Suppressor macrophage treated with lipopolysaccharide for 1 hour (primary cell): ENCODE measurements at regions not wholly inside any gene's neighbourhood (a gene's known extent, or its start where the extent isn't known, plus 50 kb on each side); places are given as distances from the start of the nearest gene placed in this dataset.
"Not testable (repeated sequence)": the region's sequence is repeated elsewhere in the genome, so short reads cannot be mapped to it uniquely, and the experiment has no call there.

Source experiments
- DNase-seq, 3 donors: peaks; one replicate each; pipeline ENCODE4 v3.0.0-alpha.2; 2020 to 2022

DNA sequence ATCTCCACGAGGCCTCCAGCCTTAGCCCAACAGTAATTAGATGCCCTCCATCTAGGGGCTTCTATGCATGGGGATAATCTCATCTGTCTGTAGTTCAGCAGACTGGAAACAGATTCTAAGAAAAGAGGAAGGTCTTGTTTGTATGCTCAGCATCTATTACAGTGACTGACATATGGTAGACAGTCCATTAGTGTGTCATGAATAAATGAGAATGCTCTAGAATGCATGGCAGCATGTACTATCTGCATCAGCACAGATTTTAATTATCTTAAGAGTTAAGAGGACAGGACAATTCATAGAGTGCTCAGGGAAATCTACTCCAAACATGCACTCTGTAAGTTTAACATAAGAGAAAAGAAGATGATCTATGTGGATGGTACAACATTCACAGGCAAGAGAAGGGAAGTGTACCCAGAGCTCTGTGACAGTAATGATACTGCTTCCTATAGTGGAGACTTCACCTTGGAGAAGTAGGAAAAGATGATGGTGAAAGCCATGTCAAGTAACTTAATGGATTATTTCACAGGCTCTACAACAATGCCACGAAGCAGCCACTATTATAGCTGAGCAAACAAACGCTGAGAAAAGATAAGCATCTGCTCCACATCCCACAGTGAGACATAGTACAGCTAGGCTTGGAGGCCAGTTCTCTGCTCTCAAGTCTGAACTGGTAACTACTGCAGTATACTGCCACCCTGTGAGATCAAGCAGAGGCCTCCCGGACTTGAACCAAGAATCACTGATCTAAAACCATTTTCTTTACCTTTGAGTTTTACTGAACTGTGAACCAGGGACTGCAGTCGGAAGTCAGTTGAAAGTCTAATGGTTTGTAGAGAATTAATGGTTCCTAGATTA is 309.2 kb upstream of the SPTLC3 start:
- DNase-seq = no peak

DNA sequence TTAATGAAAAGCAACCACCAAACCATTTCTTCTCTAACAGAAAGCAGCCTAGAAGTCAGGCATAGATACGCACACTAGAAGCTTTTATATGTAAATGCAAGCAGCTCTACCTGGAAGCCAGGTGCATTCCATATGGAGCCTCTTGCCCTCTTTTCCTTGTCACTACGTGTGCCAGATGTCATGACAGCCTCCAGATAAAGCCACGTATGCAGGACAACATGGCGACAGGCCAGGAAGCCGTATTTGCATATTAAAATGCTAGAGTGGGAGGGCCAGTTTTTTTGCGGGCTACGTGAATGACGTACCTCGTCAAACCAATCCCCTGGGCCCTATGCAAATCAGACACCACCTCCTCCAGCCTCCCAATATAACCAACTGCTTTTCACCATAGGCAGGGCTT is 308.1 kb upstream of the SPTLC3 start:
- DNase-seq = no peak

- no peak for DNase-seq
Observed at GRCh38 chr20:12702312-12702711, 306.5 kb upstream of the SPTLC3 start.

DNA sequence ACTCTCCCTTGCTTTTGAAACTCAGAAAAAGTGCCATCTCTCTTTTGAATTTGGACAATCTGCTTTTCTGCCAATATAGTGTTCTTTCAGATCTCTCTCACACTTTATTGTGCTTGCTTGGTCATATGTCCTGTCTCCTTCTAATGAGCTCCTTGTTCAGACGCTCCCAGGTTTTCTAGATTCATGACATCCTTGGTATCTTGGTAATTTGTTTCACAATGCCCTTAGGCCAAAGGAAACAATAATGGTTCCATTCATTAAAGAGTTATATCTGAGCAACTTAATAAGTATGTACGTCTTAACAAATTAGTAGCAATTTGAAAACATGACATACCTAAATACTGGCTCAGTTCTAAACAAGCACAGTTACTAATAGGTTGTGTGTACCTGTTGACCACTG is 293.4 kb upstream of the SPTLC3 start:
- DNase-seq = no peak

GRCh38 chr20:12715991-12716680 is 292.6 kb upstream of the SPTLC3 start:
- DNase-seq = no peak

DNA sequence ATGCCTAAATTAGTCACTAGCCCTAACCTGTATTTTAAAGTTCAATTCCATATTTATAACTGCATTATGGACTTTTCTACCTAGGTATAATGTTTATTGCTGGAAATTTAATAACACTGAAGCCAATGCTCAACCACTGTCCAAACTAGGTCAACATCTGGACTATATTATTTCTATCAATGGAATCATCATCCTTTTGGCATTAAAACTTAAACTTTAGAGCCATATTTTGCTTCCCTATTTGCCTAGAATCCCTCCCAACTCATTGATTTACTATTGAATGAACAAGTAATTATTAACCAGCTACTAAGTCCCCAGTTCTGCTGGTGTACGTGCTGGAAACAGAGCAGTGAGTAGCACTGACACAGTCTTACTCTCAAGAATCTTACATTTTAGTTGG is 291.7 kb upstream of the SPTLC3 start:
- DNase-seq = no peak

GRCh38 chr20:12718619-12719018 is 290.2 kb upstream of the SPTLC3 start:
- no peak for DNase-seq

GRCh38 chr20:12721636-12722035 is 287.1 kb upstream of the SPTLC3 start:
- no peak for DNase-seq

- no peak for DNase-seq
Observed at GRCh38 chr20:12722091-12722490, 286.7 kb upstream of the SPTLC3 start.

GRCh38 chr20:12723811-12724210 is 285.0 kb upstream of the SPTLC3 start:
- no peak for DNase-seq

GRCh38 chr20:12728782-12729181 is 280.0 kb upstream of the SPTLC3 start:
- no peak for DNase-seq

DNA sequence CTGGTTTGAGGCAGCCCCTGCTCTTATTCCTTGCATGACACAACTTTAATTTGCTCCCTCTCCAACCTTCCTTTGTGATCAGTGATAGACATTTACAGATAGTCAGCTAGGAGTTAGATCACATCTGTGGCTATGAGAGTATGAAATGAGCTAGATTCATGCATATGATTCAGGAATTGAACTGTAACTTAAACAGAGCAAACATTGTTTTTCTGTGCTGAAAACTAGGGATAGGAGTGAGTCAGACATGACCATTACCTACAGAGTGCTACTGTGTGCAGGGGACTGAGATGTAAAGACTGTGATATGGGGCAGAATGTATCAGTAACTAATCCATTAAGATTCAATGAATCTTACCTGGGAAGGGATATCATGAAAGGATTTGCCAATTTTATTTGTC is 279.4 kb upstream of the SPTLC3 start:
- DNase-seq = no peak

DNA sequence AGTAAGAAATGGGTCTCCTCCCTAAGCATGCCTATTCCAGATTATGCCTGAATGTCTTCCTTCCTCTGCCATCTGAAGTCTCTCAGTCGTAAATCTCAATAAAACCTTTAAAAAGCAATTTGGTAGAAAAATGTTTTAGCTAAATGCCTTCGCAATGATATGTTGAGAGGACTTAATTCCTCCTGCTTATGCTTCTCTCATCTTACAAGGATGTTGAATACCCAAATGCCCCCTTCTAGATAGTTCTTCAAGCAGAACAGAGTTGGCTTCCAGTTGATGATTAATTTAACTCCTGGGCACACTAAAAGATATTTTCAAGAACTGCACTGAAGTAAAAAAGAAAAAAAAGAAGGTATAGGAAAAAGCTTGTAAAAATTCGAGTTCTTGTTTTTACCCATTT is 275.0 kb upstream of the SPTLC3 start:
- DNase-seq = no peak

- DNase-seq = no peak
Observed at GRCh38 chr20:12737497-12737896, 271.3 kb upstream of the SPTLC3 start.

DNA sequence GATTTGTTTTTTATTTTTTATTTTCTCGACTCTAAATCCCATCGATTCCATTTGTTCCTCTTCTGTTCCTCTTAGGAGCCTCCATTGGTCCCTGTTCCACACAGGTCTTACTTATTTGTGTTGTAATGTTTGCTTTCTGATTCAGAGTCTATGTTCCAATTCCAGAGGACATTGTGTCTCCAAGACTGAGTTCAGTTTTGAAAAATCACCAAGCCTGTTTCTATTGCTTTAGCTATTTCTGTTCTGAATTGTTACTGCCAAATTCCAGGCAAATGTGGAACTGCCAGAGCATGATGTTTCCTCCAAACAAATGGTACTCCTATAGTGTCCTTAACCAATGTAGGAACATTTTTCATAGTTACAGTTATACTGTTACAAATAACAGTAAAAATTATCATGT is 270.9 kb upstream of the SPTLC3 start:
- no peak for DNase-seq

GRCh38 chr20:12740647-12741046 is 268.1 kb upstream of the SPTLC3 start:
- DNase-seq = no peak

DNA sequence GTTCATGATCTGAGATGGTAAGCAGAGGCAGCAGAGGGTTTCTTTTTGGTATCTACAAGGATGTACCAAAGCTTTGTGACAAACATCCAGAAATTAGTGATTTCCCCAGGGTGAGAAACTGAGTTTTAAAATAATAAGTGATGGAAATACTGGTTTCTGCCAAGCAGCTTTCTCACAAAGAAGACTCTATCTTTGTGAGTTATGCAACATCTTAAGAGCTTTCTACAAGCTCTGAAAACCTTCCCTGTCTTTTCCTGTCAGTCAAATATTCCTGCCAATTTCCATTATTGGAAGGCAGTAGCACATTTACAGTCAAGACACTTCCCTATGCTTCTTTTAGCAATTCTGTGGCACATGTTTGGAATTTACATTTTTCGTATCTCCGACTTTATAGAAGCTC is 264.7 kb upstream of the SPTLC3 start:
- DNase-seq = no peak

DNA sequence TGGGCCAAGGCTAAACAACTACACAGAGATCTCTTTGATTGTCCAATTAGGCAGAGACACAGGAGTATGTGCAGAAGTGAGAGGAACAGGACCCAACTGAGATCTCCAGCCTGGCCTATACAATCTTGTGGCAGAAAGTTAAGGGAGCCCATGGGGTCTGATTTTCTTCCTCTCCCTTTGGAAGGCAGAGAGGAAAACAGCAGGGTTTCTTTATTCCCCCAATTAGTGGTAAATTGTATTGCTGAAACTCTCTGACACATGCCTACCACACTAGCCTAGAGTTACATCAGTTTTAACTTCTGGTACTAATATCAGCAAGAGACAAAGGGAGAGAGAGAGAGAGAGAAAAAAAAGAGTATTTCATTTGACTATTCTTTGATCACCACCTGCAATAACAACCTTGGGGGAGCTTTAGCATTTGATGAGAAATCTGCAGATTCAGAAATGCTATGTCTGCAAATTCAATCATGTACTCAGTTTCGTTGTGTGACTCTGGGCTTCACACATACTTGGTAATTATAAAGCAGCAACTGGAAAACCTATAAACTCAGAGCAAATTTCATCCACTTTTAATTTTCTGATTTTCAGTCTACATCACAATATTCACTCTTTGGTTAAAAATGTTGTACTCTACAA is 260.3 kb upstream of the SPTLC3 start:
- DNase-seq = no peak

DNA sequence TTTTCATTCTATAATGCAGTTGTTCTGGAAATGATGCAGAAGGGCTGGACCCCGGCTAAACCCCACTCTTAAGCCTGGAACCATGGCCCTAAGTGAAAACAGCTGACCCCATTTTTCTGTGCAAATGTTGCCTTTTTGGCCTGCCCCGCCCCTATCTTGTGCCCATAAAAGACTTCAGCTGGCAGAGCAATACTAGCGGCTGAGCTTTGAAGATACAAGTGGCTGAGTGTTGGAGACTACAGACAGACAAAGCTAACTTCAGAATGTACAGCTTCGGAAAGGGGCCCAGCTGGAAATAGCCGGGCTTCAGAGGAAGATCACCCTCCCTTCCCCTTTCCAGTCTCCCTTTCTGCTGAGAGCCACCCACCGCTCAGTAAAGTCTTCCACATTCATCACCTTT is 258.6 kb upstream of the SPTLC3 start:
- no peak for DNase-seq

- not testable (repeated sequence) for DNase-seq
Observed at GRCh38 chr20:12752900-12753693, 255.7 kb upstream of the SPTLC3 start.

- not testable (repeated sequence) for DNase-seq
Observed at GRCh38 chr20:12753742-12754141, 255.0 kb upstream of the SPTLC3 start.

GRCh38 chr20:12759493-12759892 is 249.3 kb upstream of the SPTLC3 start:
- DNase-seq = not testable (repeated sequence)

- no peak for DNase-seq
Observed at GRCh38 chr20:12762725-12763124, 246.0 kb upstream of the SPTLC3 start.
